Psoas muscle (tissue), 7 donors: ENCODE measurements at regions not wholly inside any gene's neighbourhood (a gene's known extent, or its start where the extent isn't known, plus 50 kb on each side); places are given as distances from the start of the nearest gene placed in this dataset.

Source experiments
- ATAC-seq, 4 donors: fragments of 200-7000 bp; cut with Tn5 transposase; one replicate each; pipeline ENCODE4 v1.9.1; 2020; ENCODE audit warnings: moderate library complexity in 3 of 4, mild to moderate bottlenecking in 2 of 4
- DNase-seq, 2 donors: peaks; one replicate each; pipeline ENCODE4 v3.0.0-alpha.2; 2020
- H3K27ac ChIP-seq: fragments of 200-600 bp; one replicate; pipeline ENCODE4 v1.8.0; 2022
- H3K27me3 ChIP-seq, 3 donors: fragments of 200-600 bp in 1 of 3; one replicate each; pipeline versions ENCODE4 v1.6.1 to v1.8.0; 2013 to 2022; ENCODE audit warnings: low read length in 2 of 3, mild to moderate bottlenecking in 2 of 3, moderate library complexity in 1 of 3; ENCODE audit not compliant: insufficient read depth in 3 of 3
- H3K36me3 ChIP-seq, 2 donors: fragments of 200-600 bp in 1 of 2; one replicate each; pipeline versions ENCODE4 v1.6.1 to v1.8.0; 2013 to 2022; ENCODE audit warnings: low read depth in 1 of 2, mild to moderate bottlenecking in 1 of 2, moderate library complexity in 1 of 2; ENCODE audit not compliant: insufficient read depth in 1 of 2
- H3K4me1 ChIP-seq: fragments of 200-600 bp; one replicate; pipeline ENCODE4 v1.8.0; 2022
- H3K4me3 ChIP-seq: fragments of 200-600 bp; one replicate; pipeline ENCODE4 v1.8.0; 2022; ENCODE audit warnings: mild to moderate bottlenecking
- H3K9me3 ChIP-seq: fragments of 200-600 bp; one replicate; pipeline ENCODE4 v1.8.0; 2022
- WGBS, 3 donors: extraction: QIAGEN DNeasy Blood & Tissue Kit; methylation state at CpG; one replicate each; pipeline versions ENCODE4 v1.1.6 to v1.1.7; 2013; 5-methylcytosine and 5-hydroxymethylcytosine counted together
- intact Hi-C, 2 donors: fragments of 100-400 bp; cut with DNase I; formaldehyde crosslinking; loops; one replicate each; pipeline versions ENCODE4 v1.11.0 to v1.14.2; 2022
- TF ChIP-seq, protein P1 (sequence below): fragments of 200-600 bp; IDR thresholded peaks from one replicate; pipeline ENCODE4 v1.8.0; 2022; ENCODE audit warnings: antibody characterized with exemption
- donor health status: healthy with polysubstance abuse.
- donor health status: DM: no; HTN: no; CAD: no; lungs with moderate emphysema.
- donor health status: Bipolar disorder and iron deficiency.
- donor health status: healthy.
- donor health status: DM: yes; HTN: yes; CAD: no.
- donor health status: DM: no; HTN: no; CAD: no.
- donor health status: DM: yes; HTN: yes; CAD: no.

- intact Hi-C loops = no loop called here
- ATAC-seq (no peak), DNase-seq (no peak)
- Histone ChIP-seq H3K27ac (no peak overlapping the region), H3K27me3 (peaks cover 0 to 15% (median 4%) of the 10 kb centered on the region in 3 donors), H3K9me3 (no peaks in the 10 kb centered on the region), H3K36me3 (no peaks in the 10 kb centered on the region), H3K4me1 (no peaks in the 10 kb centered on the region), H3K4me3 (no peak overlapping the region)
- TF ChIP-seq, protein P1, sequence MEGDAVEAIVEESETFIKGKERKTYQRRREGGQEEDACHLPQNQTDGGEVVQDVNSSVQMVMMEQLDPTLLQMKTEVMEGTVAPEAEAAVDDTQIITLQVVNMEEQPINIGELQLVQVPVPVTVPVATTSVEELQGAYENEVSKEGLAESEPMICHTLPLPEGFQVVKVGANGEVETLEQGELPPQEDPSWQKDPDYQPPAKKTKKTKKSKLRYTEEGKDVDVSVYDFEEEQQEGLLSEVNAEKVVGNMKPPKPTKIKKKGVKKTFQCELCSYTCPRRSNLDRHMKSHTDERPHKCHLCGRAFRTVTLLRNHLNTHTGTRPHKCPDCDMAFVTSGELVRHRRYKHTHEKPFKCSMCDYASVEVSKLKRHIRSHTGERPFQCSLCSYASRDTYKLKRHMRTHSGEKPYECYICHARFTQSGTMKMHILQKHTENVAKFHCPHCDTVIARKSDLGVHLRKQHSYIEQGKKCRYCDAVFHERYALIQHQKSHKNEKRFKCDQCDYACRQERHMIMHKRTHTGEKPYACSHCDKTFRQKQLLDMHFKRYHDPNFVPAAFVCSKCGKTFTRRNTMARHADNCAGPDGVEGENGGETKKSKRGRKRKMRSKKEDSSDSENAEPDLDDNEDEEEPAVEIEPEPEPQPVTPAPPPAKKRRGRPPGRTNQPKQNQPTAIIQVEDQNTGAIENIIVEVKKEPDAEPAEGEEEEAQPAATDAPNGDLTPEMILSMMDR = no peak
- 85 to 88% (median 86%) methylated on average over 17 of the region's 17 CpGs for WGBS, 3 donors
Measured at GRCh38 chr18:76580288-76580962, 85.4 kb upstream of the ZNF516 start.

DNA sequence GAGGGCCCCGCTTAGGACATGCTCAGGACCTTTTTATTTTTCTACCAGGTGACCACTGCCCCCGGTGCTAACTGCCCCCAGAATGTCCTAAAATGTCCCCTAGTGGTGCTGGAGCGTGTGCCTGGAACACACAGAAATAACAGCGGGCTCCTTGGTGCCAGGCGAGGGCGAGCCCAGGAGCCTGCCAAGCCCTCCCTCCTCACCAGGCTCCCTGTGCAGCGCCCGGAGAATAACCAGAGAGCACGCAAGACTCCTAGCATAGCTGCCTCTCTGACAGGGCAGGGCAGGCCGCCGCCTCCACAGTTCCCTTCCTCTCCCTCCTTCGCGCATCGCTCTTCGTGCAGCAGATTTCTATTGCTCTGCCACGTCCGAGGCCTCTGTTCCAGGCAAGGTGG is 84.3 kb upstream of the ZNF516 start:
- 58 to 82% (median 66%) methylated on average over 17 of the region's 17 CpGs for WGBS, 3 donors
- H3K4me3 ChIP-seq = no peak overlapping the region
- DNase-seq (no peak), ATAC-seq (no peak)
- H3K9me3 ChIP-seq = no peaks in the 10 kb centered on the region
- no peaks in the 10 kb centered on the region for H3K36me3 ChIP-seq
- H3K27me3 ChIP-seq = peaks cover 0 to 15% (median 4%) of the 10 kb centered on the region in 3 donors
- TF ChIP-seq, protein P1 = no peak
- H3K27ac ChIP-seq = no peak overlapping the region
- intact Hi-C loops = no loop called here
- no peaks in the 10 kb centered on the region for H3K4me1 ChIP-seq

DNA sequence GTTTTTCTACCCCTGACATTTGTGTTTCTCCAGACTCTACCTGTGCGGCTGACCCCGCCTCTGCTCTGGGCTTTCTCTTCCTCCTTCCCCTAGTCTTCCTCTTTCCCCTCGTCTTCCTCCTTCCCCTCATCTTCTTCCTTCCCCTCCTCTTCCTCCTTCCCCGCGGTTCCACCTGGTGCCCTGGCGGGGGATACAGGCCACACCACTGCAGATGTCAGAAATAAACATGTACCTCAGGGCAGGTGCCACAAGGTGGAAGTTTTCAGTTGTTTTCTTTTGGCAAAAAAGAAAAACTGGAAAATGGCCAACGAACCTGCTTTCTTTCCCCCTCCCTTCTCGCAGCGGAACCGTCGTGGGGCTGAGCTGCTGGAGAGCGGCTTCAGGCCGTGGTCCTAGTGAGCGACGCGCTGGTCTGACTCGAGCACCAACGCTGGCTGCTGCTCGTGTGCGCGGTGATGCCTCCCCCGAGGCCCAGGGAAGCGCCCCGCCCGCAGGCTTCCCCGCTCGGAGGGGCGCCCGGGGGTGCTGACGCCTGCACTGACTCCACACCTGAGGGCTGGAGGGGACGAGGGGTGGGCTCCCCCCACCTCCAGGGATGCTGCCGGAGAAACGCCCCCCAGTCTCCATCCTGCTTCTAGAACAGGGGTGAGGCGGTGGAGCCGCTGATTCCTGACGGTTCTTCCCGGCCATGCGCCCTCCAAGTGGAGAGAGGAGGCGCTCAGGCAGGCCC is 83.7 kb upstream of the ZNF516 start:
- TF ChIP-seq, protein P1 = no peak

GRCh38 chr18:76573325-76574025 is 78.4 kb upstream of the ZNF516 start:
- Histone ChIP-seq H3K27me3 (no peaks in the 10 kb centered on the region), H3K27ac (no peak overlapping the region), H3K36me3 (no peaks in the 10 kb centered on the region), H3K4me1 (no peaks in the 10 kb centered on the region), H3K9me3 (no peaks in the 10 kb centered on the region), H3K4me3 (no peak overlapping the region)
- TF ChIP-seq, protein P1 = no peak
- ATAC-seq = peak in 3 of 4 donors; percentile 67 to 76 (median 67)
- intact Hi-C loops = no loop called here
- 70 to 84% (median 77%) methylated on average over 4 of the region's 4 CpGs for WGBS, 3 donors
- no peak for DNase-seq

More for the DNA sequence above, 83.7 kb upstream of the ZNF516 start:
- no peak overlapping the region for H3K27ac ChIP-seq
- H3K27me3 ChIP-seq = peaks cover 0 to 15% (median 4%) of the 10 kb centered on the region in 3 donors
- intact Hi-C loops = no loop called here
- H3K4me1 ChIP-seq = no peaks in the 10 kb centered on the region
- ATAC-seq (no peak), DNase-seq (no peak)
- WGBS, 3 donors = 33 to 39% (median 37%) methylated on average over 31 to 39 of the region's 39 CpGs
- no peaks in the 10 kb centered on the region for H3K36me3 ChIP-seq
- H3K4me3 ChIP-seq = no peak overlapping the region
- no peaks in the 10 kb centered on the region for H3K9me3 ChIP-seq
